Activated CD8-positive, alpha-beta memory T cell treated with anti-CD3 and anti-CD28 coated beads, Interleukin-2, amount 50 U/mL, for 24 hours (primary cell): ENCODE measurements at regions not wholly inside any gene's neighbourhood (a gene's known extent, or its start where the extent isn't known, plus 50 kb on each side); places are given as distances from the start of the nearest gene placed in this dataset.

Source experiments
- DNase-seq: peaks from one replicate; pipeline ENCODE4 v3.0.0-alpha.2; 2020; ENCODE audit errors: extremely low read depth

- DNase-seq, result no peak
Measured at GRCh38 chr9:95670122-95670521, 153.4 kb upstream of the PTCH1 start.

GRCh38 chr9:95669253-95669652 is 152.5 kb upstream of the PTCH1 start:
- no peak for DNase-seq

GRCh38 chr9:95667789-95668188 is 151.0 kb upstream of the PTCH1 start:
- DNase-seq, result no peak

- no peak for DNase-seq
Measured at GRCh38 chr9:95666785-95667155, 150.0 kb upstream of the PTCH1 start.

GRCh38 chr9:95666096-95666784 is 149.5 kb upstream of the PTCH1 start:
- no peak for DNase-seq

- DNase-seq, result no peak
Measured at GRCh38 chr9:95653246-95653645, 136.5 kb upstream of the PTCH1 start.

GRCh38 chr9:95650720-95651119 is 133.9 kb upstream of the PTCH1 start:
- DNase-seq, result no peak

- no peak for DNase-seq
Measured at GRCh38 chr9:95649801-95650213, 133.0 kb upstream of the PTCH1 start.

- DNase-seq, result no peak
Measured at GRCh38 chr9:95648225-95648624, 131.5 kb upstream of the PTCH1 start.

GRCh38 chr9:95645992-95646391 is 129.2 kb upstream of the PTCH1 start:
- DNase-seq, result no peak

- no peak for DNase-seq
Measured at GRCh38 chr9:95645579-95645978, 128.8 kb upstream of the PTCH1 start.

- DNase-seq, result no peak
Measured at GRCh38 chr9:95644377-95644776, 127.6 kb upstream of the PTCH1 start.

- DNase-seq, result no peak
Measured at GRCh38 chr9:95643619-95644018, 126.8 kb upstream of the PTCH1 start.

GRCh38 chr9:95642189-95642588 is 125.4 kb upstream of the PTCH1 start:
- no peak for DNase-seq

GRCh38 chr9:95641586-95641985 is 124.8 kb upstream of the PTCH1 start:
- DNase-seq, result no peak

- no peak for DNase-seq
Measured at GRCh38 chr9:95640336-95640735, 123.6 kb upstream of the PTCH1 start.

GRCh38 chr9:95635986-95636671 is 119.4 kb upstream of the PTCH1 start:
- no peak for DNase-seq

- no peak for DNase-seq
Measured at GRCh38 chr9:95634536-95634935, 117.8 kb upstream of the PTCH1 start.

- DNase-seq, result no peak
Measured at GRCh38 chr9:95634114-95634513, 117.3 kb upstream of the PTCH1 start.

GRCh38 chr9:95629585-95629984 is 112.8 kb upstream of the PTCH1 start:
- DNase-seq, result no peak

GRCh38 chr9:95627802-95628201 is 111.0 kb upstream of the PTCH1 start:
- no peak for DNase-seq

- DNase-seq, result peak; percentile 2
Measured at GRCh38 chr9:95626885-95627558, 110.3 kb upstream of the PTCH1 start.

- DNase-seq, result no peak
Measured at GRCh38 chr9:95626341-95626740, 109.6 kb upstream of the PTCH1 start.
